Esophagus squamous epithelium (tissue), 4 donors: ENCODE measurements at regions not wholly inside any gene's neighbourhood (a gene's known extent, or its start where the extent isn't known, plus 50 kb on each side); places are given as distances from the start of the nearest gene placed in this dataset.

Source experiments
- CTCF ChIP-seq, 6 experiments: fragments of 450-650 bp in 4 of 6; fragments of 200-600 bp in 2 of 6; sonication (generic) in 2 of 6; IDR thresholded peaks; one replicate each; pipeline ENCODE4 v1.5.1; 2016 to 2019; ENCODE audit warnings: antibody characterized with exemption in 6 of 6, mild to moderate bottlenecking in 4 of 6, moderate library complexity in 4 of 6
- POLR2A ChIP-seq, 4 donors: fragments of 450-650 bp; IDR thresholded peaks; one replicate each; pipeline ENCODE4 v1.6.1; 2017; ENCODE audit warnings: antibody characterized with exemption in 4 of 4, mild to moderate bottlenecking in 4 of 4, moderate library complexity in 3 of 4

GRCh38 chr13:33472446-33472845, 186.9 kb upstream of the STARD13 start:
- TF ChIP-seq CTCF (IDR thresholded peaks at IDR 0.05) (no peak), POLR2A (IDR thresholded peaks at IDR 0.05) (no peak)
